NCI-H446 treated with DMSO at 0.1 percent for 48 hours (cell line): ENCODE measurements at regions not wholly inside any gene's neighbourhood (a gene's known extent, or its start where the extent isn't known, plus 50 kb on each side); places are given as distances from the start of the nearest gene placed in this dataset.

ENCODE experiments used
- DNase-seq: peaks from one replicate; lab custom pipeline; 2025; lab: John Stamatoyannopoulos, UW

- DNase-seq = no peak
Observed at GRCh38 chr14:71711125-71711524, 221.1 kb upstream of the RGS6 start.

- DNase-seq = peak; percentile 20
Observed at GRCh38 chr14:71711619-71712018, 220.6 kb upstream of the RGS6 start.

GRCh38 chr14:71712478-71712877 lies 219.8 kb upstream of the RGS6 start:
- no peak for DNase-seq

- no peak for DNase-seq
Observed at GRCh38 chr14:71713016-71713415, 219.2 kb upstream of the RGS6 start.

- DNase-seq = no peak
Observed at GRCh38 chr14:71713451-71713850, 218.8 kb upstream of the RGS6 start.

- peak; percentile 8 for DNase-seq
Observed at GRCh38 chr14:71714225-71714624, 218.0 kb upstream of the RGS6 start.

GRCh38 chr14:71716041-71716772 lies 216.0 kb upstream of the RGS6 start:
- no peak for DNase-seq

GRCh38 chr14:71720978-71721624 lies 211.1 kb upstream of the RGS6 start:
- DNase-seq = peak; percentile 50

- no peak for DNase-seq
Observed at GRCh38 chr14:71721791-71722190, 210.4 kb upstream of the RGS6 start.

- DNase-seq = no peak
Observed at GRCh38 chr14:71722885-71723284, 209.3 kb upstream of the RGS6 start.

- DNase-seq = no peak
Observed at GRCh38 chr14:71725922-71726579, 206.2 kb upstream of the RGS6 start.

- DNase-seq = no peak
Observed at GRCh38 chr14:71726580-71727021, 205.6 kb upstream of the RGS6 start.

- DNase-seq = no peak
Observed at GRCh38 chr14:71728386-71728785, 203.8 kb upstream of the RGS6 start.

- no peak for DNase-seq
Observed at GRCh38 chr14:71729596-71729995, 202.6 kb upstream of the RGS6 start.

GRCh38 chr14:71730471-71730870 lies 201.8 kb upstream of the RGS6 start:
- DNase-seq = no peak

- DNase-seq = no peak
Observed at GRCh38 chr14:71731096-71731495, 201.1 kb upstream of the RGS6 start.

GRCh38 chr14:71733210-71733883 lies 198.9 kb upstream of the RGS6 start:
- no peak for DNase-seq

- DNase-seq = no peak
Observed at GRCh38 chr14:71734076-71734475, 198.2 kb upstream of the RGS6 start.

GRCh38 chr14:71734885-71735284 lies 197.3 kb upstream of the RGS6 start:
- DNase-seq = no peak

- DNase-seq = no peak
Observed at GRCh38 chr14:71737760-71738159, 194.5 kb upstream of the RGS6 start.

GRCh38 chr14:71739273-71739990 lies 192.8 kb upstream of the RGS6 start:
- DNase-seq = no peak

GRCh38 chr14:71741241-71741640 lies 191.0 kb upstream of the RGS6 start:
- DNase-seq = no peak
